Thyroid gland (tissue), 4 donors: ENCODE measurements at regions not wholly inside any gene's neighbourhood (a gene's known extent, or its start where the extent isn't known, plus 50 kb on each side); places are given as distances from the start of the nearest gene placed in this dataset.

ENCODE experiments used
- DNase-seq, 2 donors: peaks; one replicate each; pipeline ENCODE4 v3.0.0-alpha.2; 2019
- H3K27ac ChIP-seq, 3 donors: fragments of 200-600 bp; sonication (generic); 1 replicate in 2 of 3; 2 replicates in 1 of 3; pipeline ENCODE4 v1.5.1; 2016 to 2019; ENCODE audit warnings: mild to moderate bottlenecking in 1 of 3, moderate library complexity in 1 of 3
- H3K27me3 ChIP-seq: fragments of 200-600 bp; sonication (generic); one replicate; pipeline ENCODE4 v1.5.1; 2019
- H3K36me3 ChIP-seq, 2 donors: fragments of 200-600 bp; sonication (generic); one replicate each; pipeline ENCODE4 v1.5.1; 2016 to 2019
- H3K4me1 ChIP-seq, 2 donors: fragments of 200-600 bp; sonication (generic); one replicate each; pipeline ENCODE4 v1.5.1; 2017 to 2019
- H3K4me3 ChIP-seq, 3 donors: fragments of 200-600 bp; sonication (generic); replicated peaks in 1 of 3; 1 replicate in 2 of 3; 2 replicates in 1 of 3; pipeline ENCODE4 v1.5.1; 2016; ENCODE audit warnings: mild to moderate bottlenecking in 1 of 3
- H3K9me3 ChIP-seq: fragments of 200-600 bp; sonication (generic); one replicate; pipeline ENCODE4 v1.5.1; 2017
- CTCF ChIP-seq, 6 experiments: fragments of 200-600 bp in 3 of 6; fragments of 450-650 bp in 3 of 6; sonication (generic) in 3 of 6; IDR thresholded peaks; one replicate each; pipeline ENCODE4 v1.5.1; 2016 to 2019; ENCODE audit warnings: antibody characterized with exemption in 6 of 6, mild to moderate bottlenecking in 2 of 6, inconsistent platforms in 1 of 6, moderate library complexity in 1 of 6
- POLR2A ChIP-seq, 2 donors: fragments of 450-650 bp; IDR thresholded peaks; one replicate each; pipeline ENCODE4 v1.6.1; 2017; ENCODE audit warnings: antibody characterized with exemption in 2 of 2, mild to moderate bottlenecking in 2 of 2, moderate library complexity in 1 of 2
- WGBS, 2 donors: methylation state at CpG; one replicate each; pipeline ENCODE4 v1.1.5; 2017; 5-methylcytosine and 5-hydroxymethylcytosine counted together
- intact Hi-C: fragments of 100-400 bp; cut with DNase I; formaldehyde crosslinking; loops from one replicate; pipeline ENCODE4 v1.15.1; 2023

GRCh38 chr5:111582993-111583601 is 70.8 kb upstream of the STARD4 start:
- no peak overlapping the region for H3K4me3 ChIP-seq
- H3K4me1 ChIP-seq, result peaks cover 6 to 8% of the 10 kb centered on the region in 2 donors
- no peaks in the 10 kb centered on the region for H3K9me3 ChIP-seq
- intact Hi-C loops, result no loop called here
- TF ChIP-seq CTCF (IDR thresholded peaks at IDR 0.05) (no peak), POLR2A (IDR thresholded peaks at IDR 0.05) (no peak)
- no peak for DNase-seq
- H3K36me3 ChIP-seq, result no peaks in the 10 kb centered on the region
- no peaks in the 10 kb centered on the region for H3K27me3 ChIP-seq
- WGBS, 2 donors, result 87 to 90% methylated on average over 4 of the region's 4 CpGs
- no peak overlapping the region for H3K27ac ChIP-seq

- DNase-seq, result no peak
- no peaks in the 10 kb centered on the region for H3K36me3 ChIP-seq
- peaks cover 6 to 8% of the 10 kb centered on the region in 2 donors for H3K4me1 ChIP-seq
- H3K27ac ChIP-seq, result no peak overlapping the region
- intact Hi-C loops, result no loop called here
- TF ChIP-seq CTCF (IDR thresholded peaks at IDR 0.05) (no peak), POLR2A (IDR thresholded peaks at IDR 0.05) (no peak)
- no peak overlapping the region for H3K4me3 ChIP-seq
- WGBS, 2 donors, result 94 to 95% methylated on average over 1 of the region's 1 CpG
- H3K9me3 ChIP-seq, result no peaks in the 10 kb centered on the region
- no peaks in the 10 kb centered on the region for H3K27me3 ChIP-seq
Measured at GRCh38 chr5:111582451-111582850, 70.1 kb upstream of the STARD4 start.

DNA sequence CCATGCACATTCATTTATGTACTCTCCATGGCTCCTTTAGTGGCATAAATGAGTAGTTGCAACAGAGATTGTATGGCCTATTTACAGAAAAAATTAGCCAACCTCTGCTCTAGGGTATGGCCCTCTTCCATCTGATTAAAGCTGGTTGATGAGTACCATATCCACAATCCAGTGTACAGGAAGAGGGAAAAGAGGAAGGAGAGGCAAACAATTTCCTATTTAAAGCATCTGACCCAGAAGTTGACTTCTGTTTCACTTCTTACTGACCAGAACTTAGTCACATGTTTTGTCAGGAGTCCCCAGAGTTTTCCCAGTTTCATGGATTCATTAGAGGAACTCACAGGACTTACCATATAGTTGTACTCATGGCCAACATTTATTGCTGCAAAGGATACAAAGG is 68.6 kb upstream of the STARD4 start:
- peaks cover 6 to 8% of the 10 kb centered on the region in 2 donors for H3K4me1 ChIP-seq
- H3K27ac ChIP-seq, result no peak overlapping the region
- no peaks in the 10 kb centered on the region for H3K36me3 ChIP-seq
- H3K27me3 ChIP-seq, result no peaks in the 10 kb centered on the region
- no peak for TF ChIP-seq POLR2A (IDR thresholded peaks at IDR 0.05)
- TF ChIP-seq CTCF (IDR thresholded peaks at IDR 0.05), result no peak
- H3K9me3 ChIP-seq, result no peaks in the 10 kb centered on the region
- no peak for DNase-seq
- intact Hi-C loops, result no loop called here
- H3K4me3 ChIP-seq, result no peak overlapping the region

DNA sequence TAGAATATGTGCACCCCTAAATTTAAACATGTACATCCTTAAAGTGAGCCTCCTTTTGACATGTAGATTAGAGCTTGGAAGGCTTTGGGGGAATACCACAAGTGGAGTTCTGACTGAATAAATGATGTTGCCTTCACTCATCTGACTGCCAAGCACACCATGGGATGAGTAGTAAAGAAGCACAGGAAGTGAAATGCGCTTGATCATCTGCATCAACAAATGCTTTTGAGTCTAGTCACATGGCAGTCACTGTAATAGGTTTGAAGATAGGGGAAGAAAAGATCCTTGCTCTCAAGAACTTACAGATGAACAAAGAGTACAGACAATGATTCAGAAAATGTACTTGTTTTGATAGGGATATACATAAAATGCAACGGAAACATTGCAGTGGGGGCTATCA is 62.0 kb upstream of the STARD4 start:
- Histone ChIP-seq H3K27ac (no peak overlapping the region), H3K9me3 (no peaks in the 10 kb centered on the region), H3K27me3 (no peaks in the 10 kb centered on the region), H3K36me3 (no peaks in the 10 kb centered on the region), H3K4me1 (no peaks in the 10 kb centered on the region), H3K4me3 (no peak overlapping the region)
- intact Hi-C loops, result no loop called here
- DNase-seq, result no peak
- TF ChIP-seq CTCF (IDR thresholded peaks at IDR 0.05) (no peak), POLR2A (IDR thresholded peaks at IDR 0.05) (no peak)
- WGBS, 2 donors, result 93 to 94% methylated on average over 2 of the region's 2 CpGs

- Histone ChIP-seq H3K4me1 (no peaks in the 10 kb centered on the region), H3K27me3 (no peaks in the 10 kb centered on the region), H3K9me3 (no peaks in the 10 kb centered on the region), H3K27ac (no peak overlapping the region), H3K4me3 (no peak overlapping the region), H3K36me3 (no peaks in the 10 kb centered on the region)
- TF ChIP-seq POLR2A (IDR thresholded peaks at IDR 0.05), result no peak
- TF ChIP-seq CTCF (IDR thresholded peaks at IDR 0.05), result no peak
- WGBS, 2 donors, result 90 to 93% methylated on average over 5 of the region's 5 CpGs
- no peak for DNase-seq
- intact Hi-C loops, result no loop called here
Measured at GRCh38 chr5:111572561-111572960, 60.2 kb upstream of the STARD4 start.
